Choroid plexus epithelial cell (primary cell): ENCODE measurements at regions not wholly inside any gene's neighbourhood (a gene's known extent, or its start where the extent isn't known, plus 50 kb on each side); places are given as distances from the start of the nearest gene placed in this dataset.

Experiments used
- DNase-seq: peaks from one replicate; pipeline ENCODE4 v3.0.0-alpha.2; 2010; ENCODE audit warnings: low read depth
- H3K4me3 ChIP-seq: 2 replicates; pipeline ENCODE4 v1.5.1; 2011; ENCODE audit warnings: low read depth, mild to moderate bottlenecking, control low read depth, low read length, moderate library complexity
- TF ChIP-seq, protein P1 (sequence below): conservative IDR thresholded peaks from 2 replicates; pipeline ENCODE4 v1.5.1; 2011; ENCODE audit warnings: low read depth, mild to moderate bottlenecking, control low read depth, inconsistent platforms, low read length, moderate library complexity

DNA sequence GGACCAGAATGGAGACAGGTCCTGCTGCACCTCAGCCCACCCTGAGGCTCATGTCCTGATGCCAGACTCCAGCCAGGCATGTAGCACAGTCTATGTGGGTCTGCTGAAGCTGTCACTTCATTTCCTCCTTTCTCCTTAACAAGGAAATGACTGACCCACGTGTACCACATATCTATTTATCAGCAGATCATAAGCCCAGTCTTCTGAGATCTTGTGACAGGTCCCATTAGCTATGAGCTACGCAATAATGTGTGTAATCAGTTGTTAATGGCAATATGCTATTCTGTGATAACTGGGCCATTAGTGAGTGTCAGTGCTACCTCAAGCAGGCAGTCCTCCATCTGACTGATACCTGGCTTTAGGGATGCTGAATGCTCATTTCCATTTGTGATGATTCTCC is 615.3 kb downstream of the BCL11A start:
- DNase-seq: no peak
- H3K4me3 ChIP-seq: no peak overlapping the region
- TF ChIP-seq, protein P1, sequence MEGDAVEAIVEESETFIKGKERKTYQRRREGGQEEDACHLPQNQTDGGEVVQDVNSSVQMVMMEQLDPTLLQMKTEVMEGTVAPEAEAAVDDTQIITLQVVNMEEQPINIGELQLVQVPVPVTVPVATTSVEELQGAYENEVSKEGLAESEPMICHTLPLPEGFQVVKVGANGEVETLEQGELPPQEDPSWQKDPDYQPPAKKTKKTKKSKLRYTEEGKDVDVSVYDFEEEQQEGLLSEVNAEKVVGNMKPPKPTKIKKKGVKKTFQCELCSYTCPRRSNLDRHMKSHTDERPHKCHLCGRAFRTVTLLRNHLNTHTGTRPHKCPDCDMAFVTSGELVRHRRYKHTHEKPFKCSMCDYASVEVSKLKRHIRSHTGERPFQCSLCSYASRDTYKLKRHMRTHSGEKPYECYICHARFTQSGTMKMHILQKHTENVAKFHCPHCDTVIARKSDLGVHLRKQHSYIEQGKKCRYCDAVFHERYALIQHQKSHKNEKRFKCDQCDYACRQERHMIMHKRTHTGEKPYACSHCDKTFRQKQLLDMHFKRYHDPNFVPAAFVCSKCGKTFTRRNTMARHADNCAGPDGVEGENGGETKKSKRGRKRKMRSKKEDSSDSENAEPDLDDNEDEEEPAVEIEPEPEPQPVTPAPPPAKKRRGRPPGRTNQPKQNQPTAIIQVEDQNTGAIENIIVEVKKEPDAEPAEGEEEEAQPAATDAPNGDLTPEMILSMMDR: no peak

DNA sequence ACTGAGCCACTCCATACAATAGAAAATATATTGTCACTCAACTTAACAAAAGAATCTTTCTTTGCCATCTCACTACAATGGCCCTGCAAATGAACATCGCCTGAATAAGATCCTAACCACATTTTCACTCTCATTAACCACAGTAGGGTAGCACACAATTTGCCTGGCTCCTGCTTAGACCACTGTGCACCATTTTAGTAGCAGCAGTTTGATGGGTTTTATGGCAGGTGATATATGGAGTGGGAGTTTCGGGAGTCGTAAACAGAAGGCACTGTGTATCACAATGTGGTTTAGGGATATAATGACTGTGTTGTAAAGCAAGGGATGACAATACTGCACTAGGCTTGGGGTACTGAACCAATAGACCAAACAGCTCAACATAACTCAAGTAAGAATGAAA is 617.4 kb downstream of the BCL11A start:
- no peak overlapping the region for H3K4me3 ChIP-seq
- no peak for DNase-seq
- TF ChIP-seq, protein P1: no peak

GRCh38 chr2:59935005-59935404 is 618.4 kb downstream of the BCL11A start:
- TF ChIP-seq, protein P1: no peak
- DNase-seq: no peak
- H3K4me3 ChIP-seq: no peak overlapping the region

DNA sequence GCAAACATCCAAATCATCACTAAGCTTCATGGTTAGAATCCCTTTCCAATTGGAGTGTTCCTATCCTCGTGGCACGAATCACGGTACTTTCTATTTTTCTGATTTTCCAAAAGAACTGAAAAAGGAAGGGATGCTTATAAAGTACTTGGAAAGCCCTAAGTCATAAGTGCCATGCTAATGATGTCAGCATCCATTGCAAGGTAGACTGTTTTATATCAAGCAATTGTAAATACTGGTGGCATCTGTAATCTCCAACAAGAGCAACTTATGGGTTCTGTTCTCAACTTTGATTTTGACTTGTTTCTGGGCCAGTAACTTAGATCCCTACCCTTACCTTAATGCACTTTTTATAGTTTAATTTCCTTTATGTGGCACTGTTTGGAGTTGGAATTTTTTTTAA is 619.5 kb downstream of the BCL11A start:
- no peak for DNase-seq
- TF ChIP-seq, protein P1: no peak
- no peak overlapping the region for H3K4me3 ChIP-seq

- DNase-seq: no peak
- H3K4me3 ChIP-seq: no peak overlapping the region
- TF ChIP-seq, protein P1: no peak
Observed at GRCh38 chr2:59932341-59932740, 621.1 kb downstream of the BCL11A start.

DNA sequence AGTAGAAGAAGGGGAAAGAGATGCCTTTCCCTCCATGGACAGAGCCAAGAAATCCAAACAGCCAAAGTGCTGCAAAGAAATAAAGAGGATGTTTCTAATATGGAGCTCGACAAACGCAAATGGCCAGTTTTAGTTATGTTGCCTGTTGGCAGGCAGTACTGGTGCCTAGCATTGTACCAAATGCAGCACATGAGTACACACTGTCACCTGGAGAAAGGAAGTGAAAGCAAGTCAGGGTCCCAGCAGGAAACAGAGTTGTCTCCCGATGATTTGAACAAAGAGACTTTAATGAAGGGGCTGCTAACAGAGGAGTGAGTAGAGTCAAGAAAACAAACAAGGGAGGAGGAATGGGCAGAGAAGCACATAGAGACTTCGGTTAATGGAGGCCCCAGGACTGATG is 623.0 kb downstream of the BCL11A start:
- DNase-seq: no peak
- TF ChIP-seq, protein P1: no peak
- no peak overlapping the region for H3K4me3 ChIP-seq

DNA sequence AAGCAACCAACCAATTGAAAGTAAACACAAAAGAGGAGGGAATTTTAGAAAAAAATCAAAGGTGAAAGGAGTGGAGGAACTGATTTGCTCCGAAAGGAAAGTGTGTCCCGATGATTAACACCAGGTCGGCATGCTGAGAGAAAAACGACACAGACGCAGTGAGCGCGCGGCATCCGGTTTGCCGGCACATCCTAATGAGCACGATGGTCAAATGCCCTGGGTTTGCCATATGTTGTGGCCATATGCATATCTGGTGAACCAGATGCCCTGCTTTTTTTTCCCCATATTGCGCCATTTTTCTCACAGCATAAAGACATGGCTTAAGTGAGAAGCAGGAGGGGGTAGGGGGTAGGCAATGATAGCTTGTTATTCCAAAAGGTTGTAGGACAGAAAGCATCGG is 626.7 kb downstream of the BCL11A start:
- H3K4me3 ChIP-seq: no peak overlapping the region
- no peak for DNase-seq
- TF ChIP-seq, protein P1: no peak
